NCI-H345 treated with DMSO at 0.1 percent for 48 hours (cell line): ENCODE measurements at regions not wholly inside any gene's neighbourhood (a gene's known extent, or its start where the extent isn't known, plus 50 kb on each side); places are given as distances from the start of the nearest gene placed in this dataset.
"Not testable (repeated sequence)": the region's sequence is repeated elsewhere in the genome, so short reads cannot be mapped to it uniquely, and the experiment has no call there.

Source experiments
- DNase-seq: peaks from one replicate; lab custom pipeline; 2025; ENCODE audit not compliant: unreplicated experiment; lab: John Stamatoyannopoulos, UW

DNA sequence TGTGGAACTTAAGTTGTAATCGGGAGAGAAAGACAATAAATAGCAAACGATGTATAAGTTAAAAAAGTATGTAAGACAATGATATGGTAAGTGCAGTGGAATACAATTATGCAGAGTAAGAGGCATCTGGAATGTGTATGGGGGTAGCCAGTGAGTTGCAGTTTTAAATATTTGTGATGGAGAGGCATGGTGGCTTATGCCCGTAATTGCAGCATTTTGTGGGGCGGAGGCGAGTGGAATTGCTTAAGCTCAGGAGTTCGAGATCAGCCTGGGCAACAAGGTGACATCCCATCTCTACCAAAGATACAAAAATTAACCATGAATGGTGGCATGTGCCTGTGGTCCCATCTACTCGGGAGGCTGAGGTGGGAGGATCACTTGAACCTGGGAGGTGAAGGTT, 52.5 kb upstream of the WDFY3 start:
- no peak for DNase-seq

DNA sequence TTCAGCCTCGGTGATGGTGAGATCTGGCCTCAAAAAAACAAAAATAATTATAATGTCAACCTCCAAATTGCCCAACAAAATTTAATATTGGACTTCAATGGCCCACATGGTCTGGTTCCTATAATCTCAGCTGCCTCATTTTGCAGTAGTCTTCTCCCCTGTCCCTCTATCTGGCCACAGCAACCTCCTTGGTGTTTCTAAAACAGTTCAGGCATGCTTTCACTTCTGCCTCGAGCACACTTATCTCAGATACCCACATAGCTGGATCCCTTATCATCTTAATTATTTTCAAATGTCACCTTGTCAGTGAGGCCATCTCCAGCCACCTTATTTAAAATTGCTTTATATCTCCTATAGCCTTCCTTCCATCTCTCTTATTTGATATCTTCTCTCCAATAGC, 52.9 kb upstream of the WDFY3 start:
- no peak for DNase-seq

DNA sequence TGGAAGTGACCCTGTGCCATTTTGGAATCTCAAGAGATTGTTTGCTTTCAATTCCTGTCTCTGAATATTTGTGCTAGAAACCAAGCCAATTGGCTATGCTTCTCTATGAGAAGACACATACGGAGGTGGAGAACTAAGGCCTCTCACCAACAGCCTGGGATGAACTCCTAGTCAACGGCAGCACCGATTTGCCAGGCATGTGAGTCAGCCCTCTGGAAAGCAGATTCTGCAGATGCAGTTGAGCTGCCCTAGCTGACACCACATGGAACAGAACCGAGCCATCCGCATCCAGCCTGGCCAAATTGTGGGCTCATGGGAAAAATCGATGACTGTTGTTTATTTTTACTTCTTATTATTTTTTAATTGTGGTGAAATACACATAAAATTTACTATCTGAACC, 58.2 kb upstream of the WDFY3 start:
- DNase-seq = no peak

DNA sequence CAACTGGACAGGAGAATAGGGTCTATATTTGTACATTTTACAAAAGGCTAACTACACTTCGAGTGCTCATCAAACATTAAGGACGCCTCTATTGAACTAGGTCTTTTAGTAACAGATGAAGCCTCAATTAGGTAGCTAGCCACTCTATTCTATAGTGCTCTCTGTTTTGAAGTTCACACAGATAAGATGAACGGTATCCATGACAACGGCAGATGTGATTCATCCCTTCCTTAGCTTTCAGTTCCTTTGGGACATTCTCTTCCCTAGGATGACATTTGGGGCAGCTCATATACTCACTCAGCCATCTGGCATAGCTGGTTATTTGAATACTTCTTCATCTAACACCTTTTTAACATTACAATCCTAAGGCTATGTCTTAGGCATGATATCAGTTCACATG, 62.4 kb upstream of the WDFY3 start:
- DNase-seq = no peak

DNA sequence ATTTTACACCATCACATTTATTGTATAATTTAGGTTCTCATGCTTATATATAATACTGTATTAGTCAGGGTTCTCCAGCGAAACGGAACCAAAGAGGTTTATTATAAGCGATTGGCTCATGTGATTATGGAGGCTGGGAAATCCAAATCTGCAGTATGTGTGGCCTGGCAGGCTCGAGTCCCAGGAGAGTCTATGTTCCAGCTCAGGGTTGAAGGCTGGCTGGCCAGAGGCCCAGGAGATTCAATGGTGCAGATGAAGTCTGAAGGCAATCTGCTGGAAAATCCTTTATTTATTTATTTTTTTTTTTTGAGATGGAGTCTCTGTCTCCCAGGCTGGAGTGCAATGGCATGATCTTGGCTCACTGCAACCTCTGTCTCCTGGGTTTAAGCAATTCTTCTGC, 63.0 kb upstream of the WDFY3 start:
- DNase-seq = no peak

DNA sequence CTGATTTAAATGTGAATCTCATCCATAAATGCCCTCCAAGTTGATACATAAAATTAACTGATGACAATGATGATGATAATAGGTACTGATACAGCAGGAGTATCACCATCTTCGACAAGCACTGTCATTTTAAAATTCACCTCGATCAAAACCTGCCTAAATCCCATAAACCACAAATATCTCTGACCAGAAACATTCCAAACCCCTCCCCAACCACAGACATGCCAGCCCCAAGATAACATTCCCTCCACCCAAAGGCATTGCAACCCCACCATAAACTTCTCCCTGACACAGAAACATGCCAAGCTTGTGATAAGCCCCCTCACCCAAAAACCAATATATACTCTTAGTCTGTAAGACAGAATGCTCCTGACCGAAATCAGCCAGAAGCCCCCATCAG, 63.7 kb upstream of the WDFY3 start:
- no peak for DNase-seq

DNA sequence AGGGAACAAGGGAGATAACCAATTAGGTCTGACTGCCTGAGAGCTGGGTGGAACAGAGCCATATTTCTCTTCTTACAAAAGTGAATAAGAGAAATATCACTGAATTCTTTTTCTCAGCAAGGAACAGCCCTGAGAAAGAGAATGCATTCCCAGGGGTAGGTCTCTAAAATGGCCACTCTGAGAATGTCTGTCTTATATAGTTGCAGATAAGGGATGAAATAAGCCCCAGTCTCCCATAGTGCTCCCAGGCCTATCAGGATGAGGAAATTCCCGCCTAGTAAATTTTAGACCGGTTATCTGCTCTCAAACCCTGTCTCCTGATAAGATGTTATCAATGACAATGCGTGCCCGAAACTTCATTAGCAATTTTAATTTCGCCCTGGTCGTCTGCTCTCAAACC, 67.3 kb upstream of the WDFY3 start:
- DNase-seq = not testable (repeated sequence)

DNA sequence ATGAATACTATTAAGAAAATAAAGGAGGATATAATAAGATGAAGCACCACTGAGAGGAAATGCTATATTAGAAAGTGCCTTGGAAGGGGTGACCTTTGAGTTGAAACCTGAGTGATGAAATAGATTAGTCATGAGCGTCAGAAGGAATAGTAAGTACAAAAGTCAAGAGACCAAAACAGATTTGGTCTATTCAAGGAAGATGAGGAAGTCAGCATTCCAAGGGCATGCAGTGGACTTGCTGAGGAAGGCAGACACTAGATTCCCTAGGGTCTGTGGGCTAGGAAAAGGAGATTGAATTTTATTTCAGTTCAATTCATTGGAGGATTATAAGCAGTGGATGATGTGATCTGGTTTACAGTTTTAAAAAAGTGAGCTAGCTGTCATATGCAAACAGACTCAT, 73.0 kb upstream of the WDFY3 start:
- DNase-seq = no peak

DNA sequence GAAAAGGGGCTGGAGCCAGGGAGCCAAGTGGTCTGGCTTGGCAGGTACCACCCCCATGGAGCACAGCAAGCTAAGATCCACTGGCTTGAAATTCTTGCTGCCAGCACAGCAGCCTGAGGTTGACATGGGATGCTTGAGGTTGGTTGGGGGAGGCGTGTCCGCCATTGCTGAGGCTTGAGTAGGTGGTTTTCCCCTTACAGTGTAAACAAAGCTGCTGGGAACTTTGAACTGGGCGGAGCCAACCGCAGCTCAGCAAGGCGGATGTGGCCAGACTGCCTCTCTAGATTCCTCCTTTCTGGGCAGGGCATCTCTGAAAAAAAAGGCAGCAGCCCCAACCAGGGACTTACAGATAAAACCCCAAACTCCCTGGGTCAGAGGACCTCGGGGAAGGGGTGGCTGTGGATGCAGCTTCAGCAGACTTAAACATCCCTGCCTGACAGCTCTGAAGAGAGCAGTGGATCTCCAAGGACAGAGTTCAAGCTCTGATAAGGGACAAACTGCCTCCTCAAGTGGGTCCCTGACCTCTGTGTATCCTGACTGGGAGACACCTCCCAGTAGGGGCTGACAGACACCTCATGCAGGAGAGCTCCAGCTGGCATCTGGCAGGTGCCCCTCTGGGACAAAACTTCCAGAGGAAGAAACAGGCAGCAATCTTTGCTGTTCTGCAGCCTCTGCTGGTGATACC, 77.5 kb upstream of the WDFY3 start:
- not testable (repeated sequence) for DNase-seq

DNA sequence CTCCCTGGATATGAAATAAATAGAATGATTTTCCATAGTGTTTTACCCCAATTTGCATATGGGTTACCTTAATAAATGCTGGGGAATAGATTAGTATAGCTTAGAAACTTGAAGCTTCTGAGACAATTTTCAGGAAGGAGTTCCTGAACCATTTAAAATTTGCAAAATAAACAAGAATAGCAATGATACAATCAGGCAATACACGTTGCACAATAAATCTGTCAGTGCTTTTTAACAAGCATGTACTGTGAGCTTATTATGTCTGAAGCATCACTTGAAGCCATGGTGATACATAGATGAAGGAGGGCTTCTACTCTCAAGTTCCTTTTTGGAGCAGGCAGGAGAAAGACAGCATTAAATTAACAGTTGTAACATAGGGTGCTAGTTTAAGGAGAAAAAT, 84.2 kb upstream of the WDFY3 start:
- no peak for DNase-seq

DNA sequence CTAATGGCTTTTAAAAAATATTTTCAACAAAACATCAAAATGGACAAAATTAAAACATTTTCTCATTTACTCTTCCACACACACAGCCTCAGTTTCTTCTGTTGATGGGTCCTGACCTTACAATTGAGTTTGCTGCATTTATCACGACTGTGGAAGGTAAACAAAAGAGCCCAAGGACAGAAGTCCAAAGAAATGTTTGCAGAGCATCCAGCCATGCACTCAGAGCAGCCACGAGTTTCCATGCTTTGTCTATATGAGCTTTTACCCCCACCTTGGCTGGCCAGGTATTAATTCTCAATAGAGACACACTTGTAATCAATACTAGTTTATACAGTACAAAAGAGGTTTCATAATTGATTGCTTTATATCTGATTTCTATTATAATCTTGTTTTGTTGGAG, 85.0 kb upstream of the WDFY3 start:
- no peak for DNase-seq

DNA sequence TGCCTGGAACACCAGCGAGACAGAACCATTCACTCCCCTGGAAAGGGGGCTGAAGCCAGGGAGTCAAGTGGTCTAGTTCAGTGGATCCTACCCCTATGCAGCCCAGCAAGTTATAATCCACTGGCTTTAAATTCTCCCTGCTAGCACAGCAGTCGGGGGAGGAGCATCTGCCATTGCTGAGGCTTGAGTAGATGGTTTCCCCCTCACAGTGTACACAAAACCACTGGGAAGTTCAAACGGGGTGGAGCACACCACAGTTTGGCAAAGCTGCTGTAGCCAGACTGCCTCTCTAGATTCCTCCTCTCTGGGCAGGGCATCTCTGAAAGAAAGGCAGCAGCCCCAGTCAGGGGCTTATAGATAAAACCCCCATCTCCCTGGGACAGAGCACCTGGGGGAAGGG, 88.4 kb upstream of the WDFY3 start:
- DNase-seq = not testable (repeated sequence)

DNA sequence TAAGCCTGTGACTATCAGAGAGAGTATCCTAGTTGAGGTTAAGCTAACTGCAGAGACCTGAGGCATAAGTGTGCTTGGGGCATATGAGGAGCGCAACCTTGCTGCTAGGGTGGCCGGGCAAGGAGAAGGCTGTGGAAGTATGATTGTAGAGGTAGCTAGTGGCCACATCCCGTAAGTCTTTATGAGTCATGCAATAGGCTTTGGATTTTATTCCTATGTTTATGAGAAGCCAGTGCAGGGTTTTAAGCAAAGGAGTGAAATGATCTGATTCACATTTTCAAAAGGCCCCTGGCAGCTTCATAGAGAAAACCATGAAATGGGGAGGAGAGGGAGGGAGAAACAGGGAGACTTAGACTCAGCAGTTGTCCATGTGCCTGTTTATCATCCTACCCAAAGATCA, 92.1 kb upstream of the WDFY3 start:
- no peak for DNase-seq

DNA sequence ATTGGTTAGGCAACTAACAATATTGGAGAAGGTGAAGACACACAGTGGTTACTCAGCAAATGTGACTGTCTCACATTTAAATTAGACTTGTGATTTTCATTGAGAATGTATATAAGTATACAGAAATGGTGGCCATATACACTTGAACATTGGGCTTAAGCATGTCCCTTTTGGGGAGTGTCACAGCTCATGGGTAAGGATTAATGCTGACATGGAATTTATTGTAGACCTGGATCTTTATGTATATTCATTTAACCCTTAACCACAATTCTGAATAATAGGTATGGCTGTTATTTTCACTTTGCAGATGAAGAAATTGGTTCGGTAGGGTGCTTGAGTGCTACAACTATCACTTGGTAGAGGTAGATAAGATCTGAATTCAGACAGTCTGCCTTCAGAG, 95.5 kb upstream of the WDFY3 start:
- DNase-seq = no peak

DNA sequence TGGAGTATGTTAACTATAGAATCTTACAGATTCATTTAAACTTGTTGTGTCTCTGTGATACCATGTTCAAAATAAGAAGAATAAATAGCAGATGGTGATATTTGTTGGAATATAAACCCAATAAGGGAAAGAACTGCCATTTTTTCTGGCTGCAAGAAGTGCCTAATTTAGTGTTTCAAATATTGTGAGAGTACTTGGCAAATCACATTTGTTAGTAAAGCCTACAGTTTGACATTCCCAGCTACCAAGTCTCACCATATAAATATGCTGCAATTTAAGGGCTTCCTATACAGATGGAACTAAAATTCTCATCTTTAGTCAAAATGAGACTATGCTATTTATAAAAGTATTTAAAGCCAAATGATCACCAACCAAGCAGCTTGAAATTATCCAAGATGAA, 96.0 kb upstream of the WDFY3 start:
- no peak for DNase-seq

DNA sequence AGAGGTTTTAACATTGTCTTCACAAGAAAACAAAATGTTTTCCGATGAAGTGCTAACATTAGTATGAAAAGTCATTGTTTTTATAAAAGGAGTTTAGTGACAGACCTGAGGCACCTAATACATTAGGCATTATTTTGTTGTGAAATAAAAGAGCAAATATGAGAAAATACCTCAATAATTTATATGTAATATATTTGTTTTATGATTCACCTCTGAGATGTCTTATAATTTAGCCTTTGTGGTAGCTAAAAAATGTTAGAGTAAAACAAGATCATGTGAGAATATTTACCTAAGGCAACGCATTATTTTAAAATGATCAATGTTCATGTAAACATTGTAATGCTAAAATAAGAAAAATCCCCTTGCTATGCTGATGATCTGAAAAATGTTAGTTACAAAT, 100.9 kb upstream of the WDFY3 start:
- no peak for DNase-seq

DNA sequence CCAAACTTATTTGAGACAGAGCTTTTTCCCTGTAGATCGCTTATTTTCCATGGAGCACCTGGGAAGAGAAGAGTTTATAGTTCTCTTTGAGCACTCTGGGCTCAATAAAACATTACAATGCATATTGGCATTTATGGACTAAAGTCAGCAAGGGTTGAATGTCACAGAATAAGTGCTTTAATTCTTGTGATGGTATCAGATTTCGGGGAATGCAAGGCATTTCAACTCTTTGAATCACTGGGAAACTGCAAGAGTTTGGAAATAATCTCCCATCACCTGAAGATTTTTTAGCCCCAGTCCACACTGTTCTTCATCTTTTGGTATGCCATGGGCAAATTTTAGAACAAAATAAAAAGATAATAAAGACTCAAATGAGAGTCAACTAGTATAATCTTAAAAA, 111.5 kb upstream of the WDFY3 start:
- DNase-seq = no peak

DNA sequence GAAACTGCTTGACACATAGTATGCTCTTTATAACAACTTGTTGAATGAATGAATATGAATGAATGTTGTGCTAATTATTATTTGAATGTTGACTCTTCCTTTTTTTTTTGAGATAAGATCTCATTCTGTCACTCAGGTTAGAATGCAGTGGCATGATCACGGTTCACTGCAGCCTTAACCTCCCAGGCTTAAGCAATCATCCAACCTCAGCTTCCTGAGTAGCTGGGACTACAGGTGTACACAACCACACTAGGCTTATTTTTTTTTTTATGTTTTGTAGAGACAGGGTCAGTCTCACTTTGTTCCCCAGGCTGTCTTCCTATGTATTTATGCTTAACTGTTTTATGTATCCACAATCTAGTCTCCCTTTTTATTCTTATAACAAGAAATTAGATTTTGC, 114.7 kb upstream of the WDFY3 start:
- DNase-seq = no peak

DNA sequence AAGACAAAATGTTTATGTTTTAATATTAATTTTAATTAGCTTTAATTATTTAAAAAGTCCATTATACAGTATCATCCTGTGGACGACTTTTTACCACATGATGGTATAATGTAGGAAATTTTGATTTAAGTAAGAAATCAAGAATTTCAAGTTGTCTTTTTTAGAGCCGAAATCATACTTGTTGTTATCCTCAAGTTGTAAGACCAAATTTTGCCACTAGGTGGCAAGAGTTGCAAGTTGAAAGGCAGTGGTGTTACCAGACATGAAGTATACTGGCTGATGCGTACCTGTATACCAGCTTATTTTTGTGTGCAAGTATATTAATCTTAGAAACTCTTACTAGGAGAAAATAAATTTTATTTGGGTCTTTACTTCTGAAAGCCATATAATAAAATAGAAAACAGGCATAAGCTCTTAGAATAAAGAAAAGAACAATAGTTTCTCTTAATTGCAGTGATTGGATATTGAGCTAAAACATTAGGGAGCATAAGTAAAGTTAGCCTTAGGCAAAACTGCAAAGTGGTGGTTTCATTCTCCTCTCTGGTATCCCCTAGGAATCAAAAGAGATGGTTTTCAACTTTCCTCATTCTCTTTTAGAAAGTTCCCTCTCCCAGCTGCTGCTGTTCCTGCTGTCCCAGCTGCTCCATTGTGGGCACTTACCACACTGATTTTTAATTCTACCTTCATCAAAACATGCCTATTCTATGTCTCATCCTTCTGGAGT, 118.0 kb upstream of the WDFY3 start:
- DNase-seq = peak; percentile 18

DNA sequence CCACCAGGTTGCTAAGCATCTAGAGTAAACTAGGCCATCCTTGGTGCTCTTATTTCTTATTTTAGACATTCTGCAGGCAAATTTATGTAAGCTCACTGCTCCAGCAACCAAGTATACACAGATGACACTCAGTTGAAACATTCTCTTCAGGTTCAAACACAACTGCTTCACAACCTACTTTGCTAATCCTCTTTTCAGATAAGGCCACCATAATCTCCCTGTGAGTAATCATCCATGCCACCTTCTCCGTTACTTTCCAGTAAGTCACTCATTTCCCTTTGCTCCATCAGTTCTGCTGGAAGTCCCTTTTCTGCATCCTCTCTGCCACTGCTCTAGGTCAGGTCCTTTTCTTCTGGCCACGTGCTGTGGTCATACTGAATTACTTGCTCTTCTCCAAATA, 120.2 kb upstream of the WDFY3 start:
- no peak for DNase-seq

DNA sequence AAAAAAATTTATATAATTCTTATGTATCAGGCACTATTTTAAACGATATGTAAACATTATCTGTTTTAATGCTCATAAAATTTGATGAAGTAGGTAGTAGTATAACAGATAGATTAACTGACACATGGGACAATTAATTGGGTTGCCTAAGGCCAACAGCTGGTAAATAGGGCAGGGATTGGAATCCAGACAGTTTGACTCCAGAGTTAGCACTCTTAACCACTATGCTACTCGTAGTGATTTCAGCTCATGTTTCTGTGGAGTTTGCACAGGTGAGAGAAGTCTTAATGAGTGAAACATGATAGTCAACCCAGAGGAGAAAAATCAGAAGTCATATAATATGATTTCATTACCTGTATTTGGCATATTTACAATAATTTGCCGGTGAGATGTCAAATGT, 126.0 kb upstream of the WDFY3 start:
- no peak for DNase-seq

DNA sequence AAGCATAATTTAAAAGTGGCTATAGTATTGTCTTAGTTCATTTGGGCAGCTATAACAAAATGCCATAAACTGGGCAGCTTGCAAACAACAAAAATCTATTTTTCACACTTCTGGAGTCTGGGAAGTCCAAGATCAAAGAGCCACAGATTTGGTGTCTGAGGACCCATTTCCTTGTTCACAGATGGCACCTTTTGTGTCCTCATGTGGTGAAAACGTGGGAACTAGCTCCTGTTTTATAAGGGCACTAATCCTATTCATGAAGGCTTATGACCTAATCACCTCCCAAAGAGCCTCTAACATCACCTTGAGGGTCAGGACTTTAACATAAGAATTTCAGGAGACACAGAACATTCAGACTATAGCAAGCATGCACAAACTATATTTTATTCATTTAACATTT, 126.5 kb upstream of the WDFY3 start:
- no peak for DNase-seq

DNA sequence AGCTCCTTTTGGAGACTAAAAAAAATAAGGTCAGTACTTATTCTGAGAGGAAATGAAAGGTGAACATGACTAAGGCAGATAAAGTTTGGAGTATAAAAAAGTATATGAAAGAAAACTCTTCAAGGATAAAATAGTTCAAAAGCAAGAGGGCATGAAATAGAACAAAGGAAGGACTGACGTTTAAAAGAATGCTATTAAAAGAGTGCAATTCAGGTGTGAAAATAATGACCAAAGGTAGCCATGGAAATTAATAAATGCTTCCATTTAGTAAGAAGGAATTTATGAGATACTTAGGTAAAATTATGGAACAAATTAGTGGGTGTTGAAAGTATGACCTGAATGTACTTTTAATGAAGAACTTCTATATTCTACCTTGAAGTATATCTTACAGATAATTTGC, 128.2 kb upstream of the WDFY3 start:
- DNase-seq = no peak
